Right renal cortex interstitium (tissue), 3 donors: ENCODE measurements at regions not wholly inside any gene's neighbourhood (a gene's known extent, or its start where the extent isn't known, plus 50 kb on each side); places are given as distances from the start of the nearest gene placed in this dataset.

Source experiments
- DNase-seq, 3 donors: peaks; one replicate each; pipeline ENCODE4 v3.0.0-alpha.2; 2013; ENCODE audit warnings: low read depth in 3 of 3, low spot score in 2 of 3

DNA sequence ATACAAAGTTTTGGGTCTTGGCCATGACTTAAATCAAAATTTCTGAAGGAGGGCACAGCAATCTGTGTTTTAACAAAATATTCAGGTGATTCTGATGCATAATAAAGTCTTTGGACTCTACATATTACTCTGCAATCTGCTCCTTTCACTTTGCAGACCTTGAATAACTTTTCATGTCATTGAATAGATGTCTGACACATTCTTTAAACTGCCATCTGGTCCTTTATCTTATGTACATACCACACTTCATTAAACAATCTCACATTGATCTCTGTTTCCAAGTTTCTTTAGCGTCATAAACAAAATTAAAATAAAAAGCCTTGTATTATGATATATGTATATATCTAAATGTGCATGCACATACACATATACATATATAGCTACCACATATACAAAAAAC is 831.2 kb downstream of the MAFB start:
- DNase-seq = no peak

DNA sequence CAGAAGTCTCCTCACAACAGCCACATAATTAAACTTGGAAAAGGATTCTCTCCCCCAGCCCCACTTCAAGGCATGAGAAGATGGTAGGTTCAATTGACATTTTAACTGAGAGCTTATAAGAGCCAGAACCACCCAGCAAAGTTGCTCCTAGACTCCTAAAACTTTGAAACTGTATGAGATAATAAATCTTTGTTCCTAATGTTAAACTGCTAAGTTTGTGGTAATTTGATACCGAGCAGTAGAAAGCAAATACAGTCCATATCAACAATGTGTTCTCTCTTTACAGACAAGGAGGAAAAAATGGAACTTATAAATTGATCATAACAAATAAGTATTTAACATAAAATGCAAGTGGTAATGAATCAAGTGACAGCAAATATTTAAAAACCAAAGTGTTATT is 831.8 kb downstream of the MAFB start:
- DNase-seq = no peak

GRCh38 chr20:39855799-39856198 is 833.2 kb downstream of the MAFB start:
- no peak for DNase-seq

- no peak for DNase-seq
Measured at GRCh38 chr20:39855056-39855455, 834.0 kb downstream of the MAFB start.

DNA sequence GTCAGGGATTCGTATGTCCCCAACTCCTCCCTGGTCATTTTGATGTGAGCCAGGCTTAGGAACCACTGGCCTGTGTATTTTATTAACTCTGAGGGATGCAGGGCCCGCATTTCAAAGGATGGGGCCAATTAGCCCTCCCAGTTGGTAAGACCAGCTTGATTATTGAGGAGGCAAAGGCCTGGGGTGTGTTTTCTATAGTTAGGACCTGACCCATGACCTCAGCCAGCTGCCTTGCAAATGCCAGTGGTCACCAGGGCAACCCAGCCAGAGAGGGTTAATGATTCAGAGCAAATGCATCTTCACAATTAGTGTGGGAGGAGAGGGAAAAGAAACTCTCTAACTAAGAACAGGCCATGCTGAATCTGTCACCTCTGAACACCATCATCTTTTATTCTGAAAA is 835.4 kb downstream of the MAFB start:
- no peak for DNase-seq

DNA sequence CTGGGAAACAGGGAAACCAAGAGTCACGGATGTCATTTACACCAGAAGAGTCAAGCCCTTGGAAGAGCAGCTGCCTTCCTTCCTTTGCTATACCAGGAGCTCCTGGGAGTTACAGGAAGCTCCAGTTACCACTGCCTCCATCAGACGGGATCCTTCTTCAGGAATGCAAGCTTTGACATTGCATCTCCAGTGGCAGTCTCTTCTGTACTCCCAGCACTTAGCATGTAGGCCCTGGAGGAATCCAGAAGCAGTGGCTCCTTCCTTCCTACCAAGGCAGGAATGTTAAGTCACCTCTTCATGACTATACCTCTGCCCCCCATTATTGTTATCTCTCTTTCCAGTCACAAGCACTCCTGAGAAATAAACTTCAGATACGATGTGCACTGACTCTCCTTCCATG is 836.0 kb downstream of the MAFB start:
- DNase-seq = no peak

DNA sequence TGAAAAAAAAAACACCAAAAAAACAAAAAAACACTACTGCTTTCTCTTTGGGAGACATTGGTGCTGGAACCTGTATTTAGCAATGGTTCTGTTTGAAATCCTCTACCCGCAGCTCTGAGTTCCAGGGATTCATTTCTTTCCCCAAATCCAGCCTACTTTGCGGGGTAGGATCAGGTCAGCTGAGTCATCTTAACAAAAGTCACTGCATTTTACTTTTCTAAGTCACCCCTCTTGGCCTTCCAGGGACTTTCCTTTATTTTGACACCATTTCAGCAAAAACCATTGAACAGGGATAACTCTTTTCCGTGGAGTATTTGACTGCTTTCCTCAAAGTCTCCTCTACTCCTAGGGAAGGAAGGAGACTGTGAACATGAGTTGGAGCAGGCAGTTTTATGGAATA is 837.6 kb downstream of the MAFB start:
- no peak for DNase-seq

- no peak for DNase-seq
Measured at GRCh38 chr20:39850821-39851330, 838.2 kb downstream of the MAFB start.

- DNase-seq = no peak
Measured at GRCh38 chr20:39850246-39850645, 838.8 kb downstream of the MAFB start.

GRCh38 chr20:39849664-39850063 is 839.4 kb downstream of the MAFB start:
- no peak for DNase-seq

DNA sequence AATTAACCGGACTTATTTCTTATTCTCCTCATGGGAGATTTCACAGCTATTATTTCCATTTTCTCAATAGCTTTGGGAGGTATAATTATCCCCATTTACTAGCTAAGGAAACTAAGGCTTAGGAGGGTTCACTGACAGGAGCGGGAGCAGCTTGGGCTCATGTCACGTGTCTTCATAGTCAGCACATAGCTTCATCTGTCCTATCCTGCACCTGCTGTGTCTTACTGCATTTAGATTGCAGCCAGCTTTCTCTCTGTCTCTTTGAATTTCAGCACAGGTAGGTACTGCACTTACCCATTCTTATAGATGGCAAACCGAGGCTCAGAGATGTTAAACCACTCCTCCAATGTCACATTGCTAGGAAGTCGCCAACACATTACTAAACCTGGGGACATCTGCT is 839.9 kb downstream of the MAFB start:
- no peak for DNase-seq

DNA sequence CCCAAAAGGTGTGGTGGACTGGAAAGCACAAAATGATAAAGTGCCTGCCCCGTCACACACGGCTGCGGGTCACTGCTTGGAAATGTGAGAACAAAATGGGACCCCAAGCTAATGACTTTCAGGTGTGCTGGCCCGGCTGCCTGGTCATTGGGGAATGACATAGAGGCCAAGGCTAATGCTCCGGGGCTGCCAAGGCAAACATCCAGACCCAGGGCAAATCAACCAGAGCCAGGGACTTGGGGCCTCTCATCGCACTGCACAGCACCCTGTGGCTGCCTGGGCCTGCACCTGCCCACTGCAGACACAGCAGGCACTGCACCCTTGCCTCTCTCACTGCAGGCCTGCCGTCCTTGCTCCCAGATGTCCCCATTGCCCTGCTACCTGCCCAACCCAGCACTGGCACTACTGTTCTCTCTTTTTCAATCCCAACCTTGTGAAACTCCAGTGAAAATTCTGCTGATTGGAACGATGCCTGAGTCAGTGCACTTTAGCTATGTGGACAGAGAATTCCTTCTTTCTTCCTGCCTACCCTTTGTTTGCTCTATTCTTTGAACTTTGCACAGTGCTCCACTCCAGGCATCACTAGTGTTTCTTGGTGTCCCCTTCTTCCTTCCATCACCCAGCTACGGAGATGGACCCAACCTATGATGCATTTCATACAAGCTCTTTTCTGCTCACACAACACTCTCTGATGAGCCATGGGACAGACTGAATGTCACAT is 849.5 kb downstream of the MAFB start:
- no peak for DNase-seq

DNA sequence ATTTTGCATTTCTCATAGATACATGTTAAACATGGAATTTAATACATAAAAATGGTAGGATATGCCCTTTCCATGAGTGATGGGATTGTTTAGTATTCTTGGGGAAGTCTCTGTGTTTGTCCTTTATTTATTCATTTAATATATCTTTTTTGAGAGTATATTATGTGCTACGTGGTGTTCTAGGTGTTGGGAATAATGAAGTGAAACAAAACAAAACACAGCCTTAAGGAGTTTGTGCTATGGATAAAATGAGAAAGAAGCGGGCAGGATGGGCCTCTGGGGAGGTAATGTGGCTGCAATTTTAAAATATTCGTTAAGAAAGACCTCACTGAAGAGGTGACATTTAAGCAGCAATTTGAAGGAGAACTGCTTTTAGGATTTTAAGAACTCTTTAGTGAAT is 851.5 kb downstream of the MAFB start:
- DNase-seq = no peak

DNA sequence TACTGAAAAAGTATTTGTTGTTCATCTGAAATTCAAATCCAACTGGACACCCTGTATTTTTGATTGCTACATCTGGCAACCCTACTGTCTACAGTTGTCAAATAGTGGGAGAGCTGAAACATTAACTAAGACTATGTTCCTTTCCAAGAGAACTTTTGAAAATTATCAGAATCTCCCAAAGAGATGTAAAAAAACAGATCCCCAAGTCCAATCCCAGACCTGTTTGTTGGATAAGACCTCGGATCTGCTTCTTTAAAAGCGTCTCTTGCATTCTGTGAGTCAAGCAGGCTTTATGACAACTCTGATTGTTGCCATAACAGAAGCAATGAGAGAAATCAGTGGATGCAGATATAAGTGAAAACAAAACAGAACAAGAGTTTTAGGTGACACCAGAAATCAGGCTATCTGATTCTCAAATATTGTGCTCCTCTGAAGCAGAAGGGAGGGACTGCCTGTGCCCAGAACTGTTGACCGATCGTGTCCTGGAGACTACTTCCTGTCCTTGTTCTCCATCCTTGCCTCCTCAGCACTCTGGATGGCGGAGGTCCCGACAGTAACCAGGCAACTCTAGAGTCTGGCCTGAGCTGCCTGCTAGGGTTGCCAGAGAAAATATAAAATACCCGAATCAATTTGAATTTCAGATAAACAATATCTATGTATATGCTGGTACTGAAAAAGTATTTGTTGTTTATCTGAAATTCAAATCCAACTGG is 853.8 kb downstream of the MAFB start:
- DNase-seq = no peak

- DNase-seq = no peak
Measured at GRCh38 chr20:39830903-39831302, 858.1 kb downstream of the MAFB start.

DNA sequence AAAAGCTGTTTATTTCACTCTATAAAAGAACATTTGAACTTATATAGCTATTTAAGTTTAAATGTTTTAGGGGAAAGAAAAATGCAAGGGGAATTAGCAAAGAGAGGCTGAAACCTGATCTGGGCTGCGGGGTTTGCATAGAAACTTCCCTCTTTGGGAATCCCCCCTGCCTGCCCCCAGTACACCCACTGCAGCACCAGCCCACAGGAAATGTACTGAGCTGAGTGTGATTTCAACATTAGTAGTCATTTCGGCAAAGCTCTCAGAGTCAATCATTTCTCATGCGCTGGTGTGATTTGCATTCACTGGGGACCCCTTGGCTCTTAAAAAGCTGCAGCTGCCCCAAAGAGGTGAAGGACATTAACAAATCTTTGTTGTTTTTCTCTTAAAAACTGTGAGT is 859.4 kb downstream of the MAFB start:
- DNase-seq = no peak

DNA sequence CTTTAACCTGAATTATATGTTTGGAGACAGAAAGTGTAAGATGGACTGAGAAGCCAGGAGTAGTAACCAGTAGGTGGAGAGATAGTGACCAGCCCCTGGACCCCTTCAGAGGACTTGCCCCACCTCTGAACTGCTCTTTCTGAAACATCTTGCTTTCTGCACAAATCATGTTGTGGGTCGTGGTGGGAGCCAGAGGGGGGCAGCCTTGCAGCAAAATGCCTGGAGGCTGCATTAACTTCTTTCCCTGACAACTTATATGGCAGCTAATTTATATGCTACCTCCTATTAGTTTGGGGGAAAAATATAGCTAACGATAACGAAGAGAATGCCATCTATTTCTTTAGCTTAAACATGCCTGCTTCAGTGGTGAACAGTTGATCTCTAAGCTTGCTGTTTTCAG is 859.8 kb downstream of the MAFB start:
- DNase-seq = no peak

- DNase-seq = no peak
Measured at GRCh38 chr20:39825950-39826349, 863.1 kb downstream of the MAFB start.

DNA sequence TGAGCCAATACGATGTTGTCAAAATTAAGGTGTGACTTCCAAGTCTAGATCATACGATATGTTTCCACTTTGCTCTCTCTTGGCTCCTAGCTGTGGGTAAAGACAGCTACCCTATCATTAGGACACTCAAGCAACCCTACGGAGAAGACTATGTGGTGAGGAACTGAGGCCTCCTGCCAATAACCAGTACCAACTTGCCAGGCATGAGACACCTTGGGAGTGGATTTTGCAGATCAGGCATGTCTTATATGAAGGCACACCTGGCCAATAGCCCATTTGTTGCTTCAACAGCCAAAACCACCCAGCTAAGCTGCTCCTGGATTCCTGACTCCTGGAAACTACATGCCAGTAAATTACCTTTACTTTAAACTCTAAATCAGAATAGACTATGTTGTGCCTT is 863.4 kb downstream of the DHX35 start:
- no peak for DNase-seq

DNA sequence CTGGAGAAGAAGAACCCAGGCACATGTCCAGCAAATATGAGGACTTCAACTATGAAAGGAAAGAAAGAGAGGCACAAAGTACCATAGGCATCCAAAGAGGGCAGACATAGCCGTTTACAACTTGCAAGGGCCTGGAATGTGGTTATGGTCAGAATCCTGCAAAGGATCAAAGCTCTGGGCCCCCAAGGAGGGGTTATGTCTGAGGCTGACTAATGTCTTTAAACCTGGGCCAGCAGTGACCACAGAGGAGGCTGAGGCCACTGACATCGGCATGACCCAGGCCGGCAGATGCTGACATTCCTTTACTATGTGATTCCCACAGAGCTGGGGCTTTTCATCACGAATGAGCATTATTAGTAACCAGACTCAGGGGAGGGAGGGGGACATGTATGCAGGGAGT is 861.1 kb downstream of the DHX35 start:
- DNase-seq = no peak

DNA sequence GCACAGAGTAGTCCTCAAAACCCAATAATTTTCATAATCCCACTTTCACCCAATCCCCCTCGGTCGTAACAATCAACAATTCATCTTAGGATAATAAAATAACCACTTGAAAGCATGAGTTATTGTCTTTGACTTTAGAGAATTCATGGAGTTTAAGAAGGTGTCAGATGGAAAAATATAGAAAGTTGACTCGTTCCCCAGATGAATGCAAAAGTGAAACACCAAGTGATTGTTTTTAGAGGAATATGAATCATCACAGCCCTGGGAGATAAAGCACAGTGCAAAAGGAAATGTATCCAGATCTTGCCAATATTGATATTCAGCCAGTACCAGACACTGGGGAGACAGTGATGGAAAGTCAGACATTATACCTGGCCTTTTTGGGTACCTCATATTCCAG is 860.5 kb downstream of the DHX35 start:
- DNase-seq = no peak

- no peak for DNase-seq
Measured at GRCh38 chr20:39813190-39813829, 851.2 kb downstream of the DHX35 start.
